Upper lobe of left lung (tissue), 4 donors: ENCODE measurements at regions not wholly inside any gene's neighbourhood (a gene's known extent, or its start where the extent isn't known, plus 50 kb on each side); places are given as distances from the start of the nearest gene placed in this dataset.

Source experiments
- POLR2A ChIP-seq, 4 donors: fragments of 450-650 bp; IDR thresholded peaks; one replicate each; pipeline ENCODE4 v1.5.1; 2016 to 2017; ENCODE audit warnings: antibody characterized with exemption in 4 of 4, mild to moderate bottlenecking in 2 of 4
- TF ChIP-seq, protein P1 (sequence below), 6 experiments: fragments of 450-650 bp in 4 of 6; fragments of 200-600 bp in 2 of 6; sonication (generic) in 2 of 6; IDR thresholded peaks; one replicate each; pipeline ENCODE4 v1.5.1; 2016 to 2019; ENCODE audit warnings: antibody characterized with exemption in 6 of 6

DNA sequence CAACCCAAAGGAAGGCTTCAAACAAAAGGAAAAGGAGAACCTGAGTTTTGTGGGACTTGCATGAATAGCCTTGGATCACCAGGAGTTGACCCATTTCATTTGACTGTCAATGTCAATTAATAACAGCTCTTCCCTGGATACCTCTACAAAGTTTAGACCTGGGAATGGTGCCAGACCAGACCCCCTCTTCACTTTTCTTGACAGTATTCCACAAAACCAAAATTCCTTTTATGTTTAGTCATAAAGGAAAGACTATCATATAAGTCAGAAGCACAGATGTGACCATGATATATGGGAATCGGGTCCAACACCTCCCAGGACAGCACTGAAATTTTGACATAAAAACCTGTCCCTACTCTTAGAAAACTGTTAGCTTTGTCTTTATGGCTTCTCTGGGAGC is 191.8 kb downstream of the LYPLAL1 start:
- TF ChIP-seq, protein P1, sequence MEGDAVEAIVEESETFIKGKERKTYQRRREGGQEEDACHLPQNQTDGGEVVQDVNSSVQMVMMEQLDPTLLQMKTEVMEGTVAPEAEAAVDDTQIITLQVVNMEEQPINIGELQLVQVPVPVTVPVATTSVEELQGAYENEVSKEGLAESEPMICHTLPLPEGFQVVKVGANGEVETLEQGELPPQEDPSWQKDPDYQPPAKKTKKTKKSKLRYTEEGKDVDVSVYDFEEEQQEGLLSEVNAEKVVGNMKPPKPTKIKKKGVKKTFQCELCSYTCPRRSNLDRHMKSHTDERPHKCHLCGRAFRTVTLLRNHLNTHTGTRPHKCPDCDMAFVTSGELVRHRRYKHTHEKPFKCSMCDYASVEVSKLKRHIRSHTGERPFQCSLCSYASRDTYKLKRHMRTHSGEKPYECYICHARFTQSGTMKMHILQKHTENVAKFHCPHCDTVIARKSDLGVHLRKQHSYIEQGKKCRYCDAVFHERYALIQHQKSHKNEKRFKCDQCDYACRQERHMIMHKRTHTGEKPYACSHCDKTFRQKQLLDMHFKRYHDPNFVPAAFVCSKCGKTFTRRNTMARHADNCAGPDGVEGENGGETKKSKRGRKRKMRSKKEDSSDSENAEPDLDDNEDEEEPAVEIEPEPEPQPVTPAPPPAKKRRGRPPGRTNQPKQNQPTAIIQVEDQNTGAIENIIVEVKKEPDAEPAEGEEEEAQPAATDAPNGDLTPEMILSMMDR (IDR thresholded peaks at IDR 0.05), result no peak
- no peak for TF ChIP-seq POLR2A (IDR thresholded peaks at IDR 0.05)
